Progenitor cell of endocrine pancreas (in vitro differentiated cells): ENCODE measurements at regions not wholly inside any gene's neighbourhood (a gene's known extent, or its start where the extent isn't known, plus 50 kb on each side); places are given as distances from the start of the nearest gene placed in this dataset.
"Not testable (repeated sequence)": the region's sequence is repeated elsewhere in the genome, so short reads cannot be mapped to it uniquely, and the experiment has no call there.

Source experiments
- DNase-seq: peaks from one replicate; pipeline ENCODE4 v3.0.0; 2021; ENCODE audit warnings: low spot score; ENCODE audit not compliant: unreplicated experiment
- H3K27ac Mint-ChIP-seq: 2 replicates; pipeline ENCODE4 v1.8.0; 2021; ENCODE audit warnings: mild to moderate bottlenecking, moderate library complexity, mixed read lengths
- H3K27me3 Mint-ChIP-seq: 2 replicates; pipeline ENCODE4 v1.8.0; 2021; ENCODE audit warnings: mixed read lengths
- H3K36me3 Mint-ChIP-seq: 2 replicates; pipeline ENCODE4 v1.8.0; 2022; ENCODE audit warnings: mixed read lengths; ENCODE audit not compliant: insufficient read depth
- H3K4me1 Mint-ChIP-seq: 2 replicates; pipeline ENCODE4 v1.8.0; 2021; ENCODE audit warnings: low read depth, mixed read lengths
- H3K4me3 Mint-ChIP-seq: 2 replicates; pipeline ENCODE4 v1.8.0; 2021; ENCODE audit warnings: low read depth, mild to moderate bottlenecking, moderate library complexity, mixed read lengths
- H3K9me3 Mint-ChIP-seq: 2 replicates; pipeline ENCODE4 v1.8.0; 2021; ENCODE audit warnings: low read depth, mixed read lengths
- TF ChIP-seq, protein P1 (sequence below): fragments of 200-600 bp; sonication (generic); IDR thresholded peaks from one replicate; pipeline ENCODE4 v1.5.0; 2021; ENCODE audit warnings: antibody characterized with exemption, mild to moderate bottlenecking; ENCODE audit not compliant: unreplicated experiment

DNA sequence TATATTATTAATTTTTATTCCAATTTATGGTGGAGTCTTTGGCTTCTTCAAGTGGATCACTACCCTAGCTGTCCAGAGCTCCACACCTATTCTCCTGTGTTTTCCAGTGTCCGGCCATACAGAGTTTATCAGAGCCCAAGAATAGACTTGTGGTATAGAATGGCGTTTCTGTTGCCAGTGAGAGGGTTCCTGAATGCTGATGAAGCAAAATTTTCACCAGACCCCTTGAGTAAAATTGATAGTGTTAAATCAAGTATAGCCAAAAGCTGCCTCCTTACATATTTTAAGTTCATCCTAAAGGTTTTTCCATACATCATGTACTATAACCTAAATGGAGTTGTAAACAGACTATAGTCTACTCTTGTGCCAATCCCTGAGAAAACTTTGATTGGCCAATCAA, 171.5 kb upstream of the CHL1 start:
- H3K27ac Mint-ChIP-seq = no peak overlapping the region
- no peak overlapping the region for H3K4me3 Mint-ChIP-seq
- no peaks in the 10 kb centered on the region for H3K36me3 Mint-ChIP-seq
- H3K9me3 Mint-ChIP-seq = peaks cover 5% of the 10 kb centered on the region
- no peak for DNase-seq
- H3K27me3 Mint-ChIP-seq = peaks cover 20% of the 10 kb centered on the region
- H3K4me1 Mint-ChIP-seq = peaks cover 5% of the 10 kb centered on the region
- TF ChIP-seq, protein P1, sequence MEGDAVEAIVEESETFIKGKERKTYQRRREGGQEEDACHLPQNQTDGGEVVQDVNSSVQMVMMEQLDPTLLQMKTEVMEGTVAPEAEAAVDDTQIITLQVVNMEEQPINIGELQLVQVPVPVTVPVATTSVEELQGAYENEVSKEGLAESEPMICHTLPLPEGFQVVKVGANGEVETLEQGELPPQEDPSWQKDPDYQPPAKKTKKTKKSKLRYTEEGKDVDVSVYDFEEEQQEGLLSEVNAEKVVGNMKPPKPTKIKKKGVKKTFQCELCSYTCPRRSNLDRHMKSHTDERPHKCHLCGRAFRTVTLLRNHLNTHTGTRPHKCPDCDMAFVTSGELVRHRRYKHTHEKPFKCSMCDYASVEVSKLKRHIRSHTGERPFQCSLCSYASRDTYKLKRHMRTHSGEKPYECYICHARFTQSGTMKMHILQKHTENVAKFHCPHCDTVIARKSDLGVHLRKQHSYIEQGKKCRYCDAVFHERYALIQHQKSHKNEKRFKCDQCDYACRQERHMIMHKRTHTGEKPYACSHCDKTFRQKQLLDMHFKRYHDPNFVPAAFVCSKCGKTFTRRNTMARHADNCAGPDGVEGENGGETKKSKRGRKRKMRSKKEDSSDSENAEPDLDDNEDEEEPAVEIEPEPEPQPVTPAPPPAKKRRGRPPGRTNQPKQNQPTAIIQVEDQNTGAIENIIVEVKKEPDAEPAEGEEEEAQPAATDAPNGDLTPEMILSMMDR = no peak

DNA sequence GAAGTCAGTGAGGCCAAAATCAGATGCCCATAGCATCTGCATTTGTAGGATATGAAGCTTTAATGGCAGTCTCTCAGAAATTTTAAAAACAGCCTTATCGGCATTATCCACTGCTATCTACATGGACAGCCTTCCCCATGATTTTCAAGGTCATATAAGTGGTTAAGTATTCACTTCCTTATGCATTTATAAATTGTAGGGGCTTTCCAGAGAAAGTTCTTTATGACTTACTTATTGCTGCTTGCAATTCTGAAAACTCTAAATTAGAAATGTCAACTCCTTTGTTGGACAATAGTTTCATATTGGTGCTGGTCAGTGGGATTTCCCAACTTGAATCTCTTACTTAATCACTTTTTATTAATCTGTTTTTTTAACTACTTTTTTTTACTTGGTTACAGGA, 160.6 kb upstream of the CHL1 start:
- not testable (repeated sequence) for H3K36me3 Mint-ChIP-seq, H3K27me3 Mint-ChIP-seq, DNase-seq, H3K9me3 Mint-ChIP-seq, H3K4me1 Mint-ChIP-seq, H3K27ac Mint-ChIP-seq, H3K4me3 Mint-ChIP-seq

DNA sequence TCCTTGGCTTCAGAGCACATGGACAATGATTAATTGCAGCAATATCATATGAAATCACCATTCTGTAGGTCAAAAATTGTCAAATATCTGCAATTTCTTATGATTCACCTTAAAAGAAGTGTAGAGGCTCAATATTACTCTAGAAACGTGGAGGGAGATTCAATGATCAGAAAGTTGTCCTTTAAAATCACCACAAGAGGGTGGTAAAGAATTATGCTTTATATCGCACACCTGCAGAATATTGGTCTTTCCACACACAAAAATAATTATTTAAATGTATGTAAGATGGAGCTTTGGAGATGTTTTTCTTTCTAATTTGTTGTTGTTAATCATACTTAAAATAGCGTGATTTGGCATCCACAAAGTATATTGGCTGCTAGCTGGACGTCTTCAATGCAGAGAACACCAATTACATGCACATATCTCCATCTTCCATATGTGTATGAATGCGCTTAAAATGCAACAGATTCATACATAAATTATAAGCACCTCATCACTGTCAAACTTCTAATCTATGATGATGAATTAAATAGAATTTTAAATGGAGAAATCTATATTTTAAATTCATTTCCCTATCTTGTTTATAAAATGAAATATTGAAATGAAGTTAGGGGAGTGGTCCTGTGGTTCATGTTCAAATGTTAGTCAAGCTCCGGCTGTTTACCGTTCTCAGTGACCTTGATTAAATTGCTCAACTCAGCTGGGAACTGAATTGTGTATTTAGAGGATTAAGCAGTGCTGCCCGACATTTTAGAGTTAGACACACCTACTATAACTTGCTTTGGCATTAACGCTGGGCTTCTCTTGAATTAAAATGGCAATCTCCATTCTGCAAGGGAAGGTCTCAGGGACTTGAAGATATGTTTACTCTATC, 153.5 kb upstream of the CHL1 start:
- not testable (repeated sequence) for H3K27me3 Mint-ChIP-seq, H3K36me3 Mint-ChIP-seq, H3K27ac Mint-ChIP-seq, H3K4me3 Mint-ChIP-seq, DNase-seq, H3K9me3 Mint-ChIP-seq
- TF ChIP-seq, protein P1 = peak; percentile 70
- peaks cover 12% of the 10 kb centered on the region for H3K4me1 Mint-ChIP-seq

DNA sequence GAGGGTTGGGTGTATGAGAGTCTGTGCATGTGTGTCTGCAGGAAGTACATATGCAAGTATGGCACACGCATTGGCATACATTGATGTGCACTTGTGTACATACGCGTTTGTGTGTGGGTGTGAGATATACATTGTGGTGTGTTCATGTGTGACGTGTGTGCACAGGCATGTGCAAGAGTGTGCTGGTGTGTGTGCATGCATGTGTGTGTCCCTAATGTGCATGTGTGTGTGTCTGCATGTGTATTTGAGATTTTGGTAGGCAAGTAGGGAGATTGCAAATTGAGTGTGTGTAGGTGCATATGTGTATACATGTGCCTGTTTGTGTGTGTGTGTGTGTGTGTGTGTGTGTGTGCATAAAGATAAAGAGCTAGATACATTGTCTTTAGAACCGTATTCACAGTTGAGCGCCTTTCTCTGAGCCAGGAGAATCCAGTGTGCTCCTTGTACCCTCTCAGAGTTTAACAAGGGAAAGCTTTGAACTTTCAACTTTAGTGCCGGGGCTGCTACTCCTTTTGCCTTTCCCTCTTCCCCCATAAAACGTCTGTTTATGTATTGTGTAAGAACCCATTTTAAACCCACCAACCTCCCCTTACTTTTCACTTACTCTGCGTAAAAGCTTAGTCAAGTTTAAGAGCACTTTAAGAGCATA, 152.4 kb upstream of the CHL1 start:
- peaks cover 6% of the 10 kb centered on the region for H3K27me3 Mint-ChIP-seq
- H3K9me3 Mint-ChIP-seq = no peaks in the 10 kb centered on the region
- peaks cover 12% of the 10 kb centered on the region for H3K4me1 Mint-ChIP-seq
- no peak overlapping the region for H3K4me3 Mint-ChIP-seq
- TF ChIP-seq, protein P1 = no peak
- H3K27ac Mint-ChIP-seq = no peak overlapping the region
- no peak for DNase-seq
- no peaks in the 10 kb centered on the region for H3K36me3 Mint-ChIP-seq

DNA sequence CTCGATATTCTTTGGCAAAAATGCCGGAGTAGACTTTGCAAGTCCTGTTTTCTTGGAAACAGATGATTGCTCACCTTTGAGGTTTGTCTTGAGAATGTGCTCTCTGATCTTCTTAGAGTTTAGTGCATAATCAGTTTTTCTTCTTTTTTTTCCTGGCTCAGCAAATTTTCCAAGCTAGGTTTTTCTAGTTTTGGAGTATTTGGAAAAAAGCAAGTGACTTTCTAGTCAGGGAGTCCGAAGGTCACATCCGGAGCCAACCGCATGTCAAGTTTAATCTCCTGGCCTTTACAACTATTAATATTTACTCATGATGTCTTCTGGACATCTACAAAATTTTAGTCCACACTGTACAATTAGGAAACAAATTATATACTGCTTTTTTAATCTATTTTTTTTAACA, 151.6 kb upstream of the CHL1 start:
- H3K4me3 Mint-ChIP-seq, DNase-seq, H3K27me3 Mint-ChIP-seq, H3K9me3 Mint-ChIP-seq, H3K36me3 Mint-ChIP-seq, H3K27ac Mint-ChIP-seq: not testable (repeated sequence)
- peaks cover 12% of the 10 kb centered on the region for H3K4me1 Mint-ChIP-seq

DNA sequence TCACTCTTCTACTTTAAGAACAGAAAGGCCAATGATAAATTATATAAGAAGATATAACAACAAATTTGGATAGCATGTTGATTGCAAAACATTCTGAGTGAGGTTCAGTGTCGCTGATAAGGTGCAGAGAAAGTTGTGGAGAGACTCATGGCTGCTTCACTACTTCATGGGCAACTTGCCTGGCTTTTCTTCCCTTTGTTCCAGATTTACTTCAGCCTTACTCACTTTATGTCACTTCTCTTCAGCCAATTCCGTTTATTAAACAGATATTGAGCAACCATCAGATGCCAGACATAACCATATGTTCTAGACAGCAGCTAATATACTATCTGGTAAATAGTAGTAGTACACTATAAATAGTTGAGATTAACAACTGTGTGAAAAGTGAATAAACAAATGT, 150.0 kb upstream of the CHL1 start:
- no peak overlapping the region for H3K27ac Mint-ChIP-seq
- H3K4me1 Mint-ChIP-seq = peaks cover 12% of the 10 kb centered on the region
- TF ChIP-seq, protein P1 = no peak
- H3K9me3 Mint-ChIP-seq = peaks cover 3% of the 10 kb centered on the region
- no peak for DNase-seq
- H3K36me3 Mint-ChIP-seq = no peaks in the 10 kb centered on the region
- H3K4me3 Mint-ChIP-seq = no peak overlapping the region
- peaks cover 3% of the 10 kb centered on the region for H3K27me3 Mint-ChIP-seq

DNA sequence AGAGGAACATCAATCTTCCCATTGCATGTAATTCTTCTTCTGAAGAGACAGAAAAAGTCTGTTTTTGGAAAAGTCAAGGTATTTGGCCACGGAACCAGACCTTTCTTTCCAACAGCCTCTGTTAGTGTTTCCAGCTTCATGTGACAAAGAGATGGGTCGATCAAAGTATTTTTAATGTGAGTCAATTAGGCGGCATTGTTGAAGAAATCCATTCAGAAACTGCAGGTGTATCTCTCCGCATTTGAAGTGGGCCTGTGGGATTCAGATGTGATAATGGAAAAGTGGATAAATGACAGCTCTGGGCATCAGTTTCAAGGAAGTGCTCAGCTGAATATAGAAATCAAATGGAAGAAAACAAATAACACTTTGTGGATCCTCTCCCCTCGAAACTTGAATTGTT, 143.1 kb upstream of the CHL1 start:
- H3K4me3 Mint-ChIP-seq, DNase-seq, H3K27me3 Mint-ChIP-seq, H3K4me1 Mint-ChIP-seq, H3K36me3 Mint-ChIP-seq, H3K27ac Mint-ChIP-seq: not testable (repeated sequence)
- peaks cover 11% of the 10 kb centered on the region for H3K9me3 Mint-ChIP-seq
